ENCODE measurements at regions not wholly inside any gene's neighbourhood (a gene's known extent, or its start where the extent isn't known, plus 50 kb on each side); places are given as distances from the start of the nearest gene placed in this dataset.

GRCh38 chr2:12314127-12314760 lies 402.5 kb upstream of the TRIB2 start:
- no peak for DNase-seq (ENCODE audit: low read depth, low spot score)

GRCh38 chr2:12315224-12315623 lies 401.5 kb upstream of the TRIB2 start:
- no peak for DNase-seq (ENCODE audit: low read depth, low spot score)

- no peak for DNase-seq (ENCODE audit: low read depth, low spot score)
These were observed 400.3 kb upstream of the TRIB2 start for GRCh38 chr2:12316476-12316875.

GRCh38 chr2:12317286-12317685 lies 399.4 kb upstream of the TRIB2 start:
- DNase-seq (ENCODE audit: low read depth, low spot score): no peak

GRCh38 chr2:12317814-12318426 lies 398.8 kb upstream of the TRIB2 start:
- DNase-seq (ENCODE audit: low read depth, low spot score): no peak

GRCh38 chr2:12318427-12319057 lies 398.2 kb upstream of the TRIB2 start:
- DNase-seq (ENCODE audit: low read depth, low spot score): no peak

- no peak for DNase-seq (ENCODE audit: low read depth, low spot score)
These were observed 396.6 kb upstream of the TRIB2 start for GRCh38 chr2:12320027-12320734.

- no peak for DNase-seq (ENCODE audit: low read depth, low spot score)
These were observed 395.6 kb upstream of the TRIB2 start for GRCh38 chr2:12320991-12321641.

GRCh38 chr2:12321886-12322285 lies 394.9 kb upstream of the TRIB2 start:
- DNase-seq (ENCODE audit: low read depth, low spot score): no peak

- DNase-seq (ENCODE audit: low read depth, low spot score): no peak
These were observed 390.9 kb upstream of the TRIB2 start for GRCh38 chr2:12325806-12326205.

- no peak for DNase-seq (ENCODE audit: low read depth, low spot score)
These were observed 390.1 kb upstream of the TRIB2 start for GRCh38 chr2:12326449-12327190.

- no peak for DNase-seq (ENCODE audit: low read depth, low spot score)
These were observed 385.8 kb upstream of the TRIB2 start for GRCh38 chr2:12330916-12331315.

GRCh38 chr2:12331698-12332097 lies 385.0 kb upstream of the TRIB2 start:
- DNase-seq (ENCODE audit: low read depth, low spot score): no peak

- DNase-seq (ENCODE audit: low read depth, low spot score): no peak
These were observed 383.4 kb upstream of the TRIB2 start for GRCh38 chr2:12333293-12333692.

- no peak for DNase-seq (ENCODE audit: low read depth, low spot score)
These were observed 382.2 kb upstream of the TRIB2 start for GRCh38 chr2:12334412-12334966.

- no peak for DNase-seq (ENCODE audit: low read depth, low spot score)
These were observed 381.6 kb upstream of the TRIB2 start for GRCh38 chr2:12335131-12335530.

- no peak for DNase-seq (ENCODE audit: low read depth, low spot score)
These were observed 380.7 kb upstream of the TRIB2 start for GRCh38 chr2:12335995-12336394.

GRCh38 chr2:12338946-12339697 lies 377.6 kb upstream of the TRIB2 start:
- DNase-seq (ENCODE audit: low read depth, low spot score): no peak

- DNase-seq (ENCODE audit: low read depth, low spot score): no peak
These were observed 376.6 kb upstream of the TRIB2 start for GRCh38 chr2:12340164-12340563.

- DNase-seq (ENCODE audit: low read depth, low spot score): no peak
These were observed 375.5 kb upstream of the TRIB2 start for GRCh38 chr2:12341215-12341614.
